ENCODE measurements at regions not wholly inside any gene's neighbourhood (a gene's known extent, or its start where the extent isn't known, plus 50 kb on each side); places are given as distances from the start of the nearest gene placed in this dataset.

- TF ChIP-seq USF1 (IDR thresholded peaks at IDR 0.05), result no peak
- no peak for TF ChIP-seq CREB1 (IDR thresholded peaks at IDR 0.05; ENCODE audit: low read depth)
- TF ChIP-seq EP300 (IDR thresholded peaks at IDR 0.05; ENCODE audit: borderline replicate concordance), result no peak
- TF ChIP-seq REST (IDR thresholded peaks at IDR 0.05; ENCODE audit: low read depth), result no peak
- no peak for TF ChIP-seq MAX (IDR thresholded peaks at IDR 0.05)
- TF ChIP-seq TCF12 (IDR thresholded peaks at IDR 0.05; ENCODE audit: low read depth), result no peak
- TF ChIP-seq TEAD4 (IDR thresholded peaks at IDR 0.05), result no peak
- TF ChIP-seq NFIC (IDR thresholded peaks at IDR 0.05), result no peak
Observed at GRCh38 chr3:18134386-18135059, 290.6 kb downstream of the SATB1 start.

GRCh38 chr3:18132991-18133390 is 292.1 kb downstream of the SATB1 start:
- TF ChIP-seq CREB1 (IDR thresholded peaks at IDR 0.05; ENCODE audit: low read depth), result no peak
- no peak for TF ChIP-seq TAF1 (IDR thresholded peaks at IDR 0.05; ENCODE audit: low read depth)

GRCh38 chr3:18127859-18128681 is 297.1 kb downstream of the SATB1 start:
- no peak for TF ChIP-seq FOXM1 (IDR thresholded peaks at IDR 0.05; ENCODE audit: borderline replicate concordance, low read depth)
- no peak for TF ChIP-seq TEAD4 (IDR thresholded peaks at IDR 0.05)

GRCh38 chr3:18127174-18127858 is 297.8 kb downstream of the SATB1 start:
- TF ChIP-seq TCF12 (IDR thresholded peaks at IDR 0.05; ENCODE audit: low read depth) (no peak), EGR1 (IDR thresholded peaks at IDR 0.05) (no peak), FOXM1 (IDR thresholded peaks at IDR 0.05; ENCODE audit: borderline replicate concordance, low read depth) (no peak), RAD21 (IDR thresholded peaks at IDR 0.05; ENCODE audit: low read depth) (no peak)

- no peak for TF ChIP-seq USF1 (IDR thresholded peaks at IDR 0.05)
- no peak for TF ChIP-seq TCF12 (IDR thresholded peaks at IDR 0.05; ENCODE audit: low read depth)
Observed at GRCh38 chr3:18126772-18127171, 298.4 kb downstream of the SATB1 start.

- peak; percentile 71 for TF ChIP-seq MAX (IDR thresholded peaks at IDR 0.05)
- TF ChIP-seq TCF12 (IDR thresholded peaks at IDR 0.05; ENCODE audit: low read depth), result no peak
Observed at GRCh38 chr3:18124501-18124900, 300.6 kb downstream of the SATB1 start.

GRCh38 chr3:18122264-18122663 is 302.9 kb downstream of the SATB1 start:
- no peak for TF ChIP-seq EP300 (IDR thresholded peaks at IDR 0.05; ENCODE audit: borderline replicate concordance)
- TF ChIP-seq REST (IDR thresholded peaks at IDR 0.05; ENCODE audit: low read depth), result no peak
- TF ChIP-seq CREB1 (IDR thresholded peaks at IDR 0.05; ENCODE audit: low read depth), result no peak
- TF ChIP-seq NFIC (IDR thresholded peaks at IDR 0.05), result no peak
- no peak for TF ChIP-seq ZBTB7A (IDR thresholded peaks at IDR 0.05; ENCODE audit: low read depth)
- TF ChIP-seq USF1 (IDR thresholded peaks at IDR 0.05), result no peak
- no peak for TF ChIP-seq TCF12 (IDR thresholded peaks at IDR 0.05; ENCODE audit: low read depth)
- TF ChIP-seq YY1 (IDR thresholded peaks at IDR 0.05; ENCODE audit: low read depth), result no peak
- TF ChIP-seq TAF1 (IDR thresholded peaks at IDR 0.05; ENCODE audit: low read depth), result no peak
- TF ChIP-seq RAD21 (IDR thresholded peaks at IDR 0.05; ENCODE audit: low read depth), result no peak

All from Ishikawa (cell line).